ENCODE measurements at regions not wholly inside any gene's neighbourhood (a gene's known extent, or its start where the extent isn't known, plus 50 kb on each side); places are given as distances from the start of the nearest gene placed in this dataset.

DNA sequence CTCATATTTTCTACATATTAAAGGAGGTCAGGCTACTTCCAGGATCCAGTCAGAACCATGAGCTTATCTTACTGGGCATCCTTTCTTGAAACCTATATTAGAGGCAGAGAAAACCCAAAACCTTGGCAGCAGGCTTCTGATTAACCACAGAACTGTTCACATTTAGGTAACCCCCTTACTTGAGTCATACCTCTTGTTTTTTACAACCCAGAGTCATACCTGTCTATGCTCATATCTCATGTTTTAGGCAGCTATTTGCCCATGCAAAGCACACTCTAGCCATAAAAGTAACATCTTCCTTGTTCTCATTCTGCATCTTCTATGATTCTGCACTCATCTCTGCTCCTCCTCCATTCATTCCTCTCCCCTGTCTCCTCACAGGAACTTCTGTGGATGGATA, 138.0 kb upstream of the SMIM31 start:
- TF ChIP-seq, protein P1, sequence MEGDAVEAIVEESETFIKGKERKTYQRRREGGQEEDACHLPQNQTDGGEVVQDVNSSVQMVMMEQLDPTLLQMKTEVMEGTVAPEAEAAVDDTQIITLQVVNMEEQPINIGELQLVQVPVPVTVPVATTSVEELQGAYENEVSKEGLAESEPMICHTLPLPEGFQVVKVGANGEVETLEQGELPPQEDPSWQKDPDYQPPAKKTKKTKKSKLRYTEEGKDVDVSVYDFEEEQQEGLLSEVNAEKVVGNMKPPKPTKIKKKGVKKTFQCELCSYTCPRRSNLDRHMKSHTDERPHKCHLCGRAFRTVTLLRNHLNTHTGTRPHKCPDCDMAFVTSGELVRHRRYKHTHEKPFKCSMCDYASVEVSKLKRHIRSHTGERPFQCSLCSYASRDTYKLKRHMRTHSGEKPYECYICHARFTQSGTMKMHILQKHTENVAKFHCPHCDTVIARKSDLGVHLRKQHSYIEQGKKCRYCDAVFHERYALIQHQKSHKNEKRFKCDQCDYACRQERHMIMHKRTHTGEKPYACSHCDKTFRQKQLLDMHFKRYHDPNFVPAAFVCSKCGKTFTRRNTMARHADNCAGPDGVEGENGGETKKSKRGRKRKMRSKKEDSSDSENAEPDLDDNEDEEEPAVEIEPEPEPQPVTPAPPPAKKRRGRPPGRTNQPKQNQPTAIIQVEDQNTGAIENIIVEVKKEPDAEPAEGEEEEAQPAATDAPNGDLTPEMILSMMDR (IDR thresholded peaks at IDR 0.05; ENCODE audit: low read depth, low read length), result no peak
- no peak for TF ChIP-seq EZH2phosphoT487 (IDR thresholded peaks at IDR 0.05; ENCODE audit: low read depth)

All from OCI-LY3 (cell line).